CD4-positive, CD25-positive, alpha-beta regulatory T cell (primary cell): ENCODE measurements at regions not wholly inside any gene's neighbourhood (a gene's known extent, or its start where the extent isn't known, plus 50 kb on each side); places are given as distances from the start of the nearest gene placed in this dataset.
"Not testable (repeated sequence)": the region's sequence is repeated elsewhere in the genome, so short reads cannot be mapped to it uniquely, and the experiment has no call there.

Experiments
- ATAC-seq, 2 donors: fragments of 150-1000 bp; cut with Tn5 transposase; one replicate each; pipeline ENCODE4 v1.10.0; 2021; ENCODE audit warnings: low read depth in 2 of 2, moderate number of reproducible peaks in 2 of 2, moderate library complexity in 1 of 2
- DNase-seq, 3 donors: peaks; one replicate each; pipeline versions ENCODE4 v3.0.0 to v3.0.0-alpha.2; 2012 to 2022; ENCODE audit warnings: mixed read lengths in 1 of 3
- H3K27ac ChIP-seq: one replicate; pipeline ENCODE4 v1.7.0; 2013; ENCODE audit warnings: mild to moderate bottlenecking, low read length; ENCODE audit not compliant: insufficient read depth, poor library complexity, severe bottlenecking
- H3K27me3 ChIP-seq: one replicate; pipeline ENCODE4 v1.7.0; 2013; ENCODE audit warnings: low read length; ENCODE audit not compliant: control insufficient read depth, insufficient read depth
- H3K36me3 ChIP-seq: one replicate; pipeline ENCODE4 v1.7.0; 2013; ENCODE audit warnings: mild to moderate bottlenecking, low read length, moderate library complexity; ENCODE audit not compliant: control insufficient read depth, insufficient read depth
- H3K4me1 ChIP-seq: 2 replicates; pipeline ENCODE4 v1.7.0; 2013; ENCODE audit warnings: mild to moderate bottlenecking, low read length; ENCODE audit not compliant: insufficient read depth, control insufficient read depth, poor library complexity, severe bottlenecking
- H3K4me3 ChIP-seq: one replicate; pipeline ENCODE4 v1.7.0; 2013; ENCODE audit warnings: low read depth, mild to moderate bottlenecking, low read length, moderate library complexity
- H3K9me3 ChIP-seq, 2 experiments: 1 replicate in 1 of 2; 2 replicates in 1 of 2; pipeline ENCODE4 v1.7.0; 2013; ENCODE audit warnings: low read length in 2 of 2, mild to moderate bottlenecking in 1 of 2, moderate library complexity in 1 of 2; ENCODE audit not compliant: control insufficient read depth in 2 of 2
- H3K27ac Mint-ChIP-seq, 3 donors: one replicate each; pipeline ENCODE4 v1.8.0; 2020 to 2022; ENCODE audit warnings: mild to moderate bottlenecking in 3 of 3, mixed read lengths in 3 of 3, moderate library complexity in 2 of 3
- H3K27me3 Mint-ChIP-seq: one replicate; pipeline ENCODE4 v1.8.0; 2022; ENCODE audit warnings: mild to moderate bottlenecking, mixed read lengths
- H3K36me3 Mint-ChIP-seq: one replicate; pipeline ENCODE4 v1.8.0; 2020; ENCODE audit warnings: mixed read lengths
- H3K4me1 Mint-ChIP-seq, 4 donors: one replicate each; pipeline ENCODE4 v1.8.0; 2020 to 2022; ENCODE audit warnings: mixed read lengths in 4 of 4, mild to moderate bottlenecking in 1 of 4
- H3K4me3 Mint-ChIP-seq, 4 donors: one replicate each; pipeline ENCODE4 v1.8.0; 2020 to 2022; ENCODE audit warnings: mild to moderate bottlenecking in 4 of 4, mixed read lengths in 4 of 4, moderate library complexity in 3 of 4
- H3K9me3 Mint-ChIP-seq, 7 donors: one replicate each; pipeline ENCODE4 v1.8.0; 2020 to 2022; ENCODE audit warnings: mixed read lengths in 7 of 7, mild to moderate bottlenecking in 3 of 7, moderate library complexity in 2 of 7

GRCh38 chr2:192438239-192438638 lies 243.5 kb upstream of the TMEFF2 start:
- Mint-ChIP-seq H3K4me1 (no peaks in the 10 kb centered on the region), H3K36me3 (no peaks in the 10 kb centered on the region), H3K27ac (no peak overlapping the region), H3K9me3 (peaks cover 0 to 3% (median 0%) of the 10 kb centered on the region in 7 donors), H3K4me3 (no peak overlapping the region), H3K27me3 (no peaks in the 10 kb centered on the region)
- no peak overlapping the region for H3K4me3 ChIP-seq
- H3K9me3 ChIP-seq, result no peaks in the 10 kb centered on the region
- H3K36me3 ChIP-seq, result no peaks in the 10 kb centered on the region
- H3K27me3 ChIP-seq, result no peaks in the 10 kb centered on the region
- H3K4me1 ChIP-seq, result no peaks in the 10 kb centered on the region
- no peak overlapping the region for H3K27ac ChIP-seq
- ATAC-seq (no peak), DNase-seq (no peak)

- H3K9me3 Mint-ChIP-seq, result peaks cover 0 to 3% (median 0%) of the 10 kb centered on the region in 7 donors
- H3K4me3 Mint-ChIP-seq, result no peak overlapping the region
- no peaks in the 10 kb centered on the region for H3K36me3 Mint-ChIP-seq
- H3K36me3 ChIP-seq, result no peaks in the 10 kb centered on the region
- H3K27ac Mint-ChIP-seq, result no peak overlapping the region
- no peaks in the 10 kb centered on the region for H3K9me3 ChIP-seq
- DNase-seq, result no peak
- H3K4me3 ChIP-seq, result no peak overlapping the region
- H3K4me1 Mint-ChIP-seq, result no peaks in the 10 kb centered on the region
- H3K27me3 ChIP-seq, result no peaks in the 10 kb centered on the region
- no peak for ATAC-seq
- no peak overlapping the region for H3K27ac ChIP-seq
- H3K27me3 Mint-ChIP-seq, result no peaks in the 10 kb centered on the region
- H3K4me1 ChIP-seq, result no peaks in the 10 kb centered on the region
Measured at GRCh38 chr2:192437653-192438052, 242.9 kb upstream of the TMEFF2 start.

GRCh38 chr2:192424243-192424642 lies 229.5 kb upstream of the TMEFF2 start:
- H3K27me3 Mint-ChIP-seq, result no peaks in the 10 kb centered on the region
- H3K27ac Mint-ChIP-seq, result no peak overlapping the region
- H3K27ac ChIP-seq, result no peak overlapping the region
- H3K27me3 ChIP-seq, result no peaks in the 10 kb centered on the region
- H3K36me3 Mint-ChIP-seq, result no peaks in the 10 kb centered on the region
- DNase-seq, result no peak
- no peak overlapping the region for H3K4me3 Mint-ChIP-seq
- no peaks in the 10 kb centered on the region for H3K36me3 ChIP-seq
- H3K4me1 Mint-ChIP-seq, result no peaks in the 10 kb centered on the region
- no peak for ATAC-seq
- H3K9me3 Mint-ChIP-seq, result peaks cover 0 to 2% (median 0%) of the 10 kb centered on the region in 7 donors
- H3K4me3 ChIP-seq, result no peak overlapping the region
- H3K9me3 ChIP-seq, result no peaks in the 10 kb centered on the region
- no peaks in the 10 kb centered on the region for H3K4me1 ChIP-seq

GRCh38 chr2:192419786-192420185 lies 225.1 kb upstream of the TMEFF2 start:
- no peaks in the 10 kb centered on the region for H3K4me1 Mint-ChIP-seq
- no peaks in the 10 kb centered on the region for H3K36me3 Mint-ChIP-seq

GRCh38 chr2:192416060-192416459 lies 221.3 kb upstream of the TMEFF2 start:
- Histone ChIP-seq H3K9me3 (no peaks in the 10 kb centered on the region), H3K36me3 (no peaks in the 10 kb centered on the region), H3K4me1 (no peaks in the 10 kb centered on the region), H3K27me3 (no peaks in the 10 kb centered on the region), H3K27ac (no peak overlapping the region), H3K4me3 (no peak overlapping the region)
- Mint-ChIP-seq H3K4me1 (no peaks in the 10 kb centered on the region), H3K4me3 (no peak overlapping the region), H3K27me3 (no peaks in the 10 kb centered on the region), H3K36me3 (no peaks in the 10 kb centered on the region), H3K9me3 (peaks cover 0 to 2% (median 1%) of the 10 kb centered on the region in 7 donors), H3K27ac (no peak overlapping the region)
- ATAC-seq (no peak), DNase-seq (no peak)

More at GRCh38 chr2:192419786-192420185, 225.1 kb upstream of the TMEFF2 start:
- Histone ChIP-seq H3K27ac (no peak overlapping the region), H3K27me3 (no peaks in the 10 kb centered on the region), H3K4me1 (no peaks in the 10 kb centered on the region), H3K36me3 (no peaks in the 10 kb centered on the region), H3K4me3 (no peak overlapping the region), H3K9me3 (no peaks in the 10 kb centered on the region)
- DNase-seq (no peak), ATAC-seq (no peak)
- Mint-ChIP-seq H3K4me3 (no peak overlapping the region), H3K9me3 (peaks cover 0 to 2% (median 0%) of the 10 kb centered on the region in 7 donors), H3K27me3 (no peaks in the 10 kb centered on the region), H3K27ac (no peak overlapping the region)

GRCh38 chr2:192414794-192415193 lies 220.1 kb upstream of the TMEFF2 start:
- H3K36me3 Mint-ChIP-seq, result no peaks in the 10 kb centered on the region
- DNase-seq (no peak), ATAC-seq (no peak)
- no peaks in the 10 kb centered on the region for H3K27me3 Mint-ChIP-seq
- no peaks in the 10 kb centered on the region for H3K27me3 ChIP-seq
- no peaks in the 10 kb centered on the region for H3K36me3 ChIP-seq
- no peaks in the 10 kb centered on the region for H3K4me1 Mint-ChIP-seq
- no peak overlapping the region for H3K27ac Mint-ChIP-seq
- H3K9me3 ChIP-seq, result no peaks in the 10 kb centered on the region
- no peak overlapping the region for H3K4me3 ChIP-seq
- H3K27ac ChIP-seq, result no peak overlapping the region
- H3K9me3 Mint-ChIP-seq, result peaks cover 0 to 2% (median 0%) of the 10 kb centered on the region in 7 donors
- no peaks in the 10 kb centered on the region for H3K4me1 ChIP-seq
- no peak overlapping the region for H3K4me3 Mint-ChIP-seq

- no peak overlapping the region for H3K4me3 ChIP-seq
- Mint-ChIP-seq H3K9me3 (peaks cover 0 to 2% (median 0%) of the 10 kb centered on the region in 7 donors), H3K4me1 (no peaks in the 10 kb centered on the region), H3K27me3 (no peaks in the 10 kb centered on the region), H3K27ac (no peak overlapping the region), H3K36me3 (no peaks in the 10 kb centered on the region), H3K4me3 (no peak overlapping the region)
- no peaks in the 10 kb centered on the region for H3K4me1 ChIP-seq
- ATAC-seq (no peak), DNase-seq (no peak)
- H3K36me3 ChIP-seq, result no peaks in the 10 kb centered on the region
- no peaks in the 10 kb centered on the region for H3K9me3 ChIP-seq
- H3K27ac ChIP-seq, result no peak overlapping the region
- no peaks in the 10 kb centered on the region for H3K27me3 ChIP-seq
Measured at GRCh38 chr2:192413812-192414681, 219.3 kb upstream of the TMEFF2 start.

- H3K27me3 Mint-ChIP-seq, ATAC-seq, H3K27me3 ChIP-seq, H3K4me3 Mint-ChIP-seq, H3K4me1 Mint-ChIP-seq, H3K9me3 ChIP-seq, H3K36me3 ChIP-seq, H3K36me3 Mint-ChIP-seq, H3K4me3 ChIP-seq, H3K9me3 Mint-ChIP-seq, H3K27ac ChIP-seq, H3K4me1 ChIP-seq, DNase-seq: not testable (repeated sequence)
- peak overlapping the region in 1 of 3 donors; percentile 6 for H3K27ac Mint-ChIP-seq
Measured at GRCh38 chr2:192412866-192413265, 218.1 kb upstream of the TMEFF2 start.
